ENCODE measurements at regions not wholly inside any gene's neighbourhood (a gene's known extent, or its start where the extent isn't known, plus 50 kb on each side); places are given as distances from the start of the nearest gene placed in this dataset.

GRCh38 chr5:110105692-110106091 lies 416.0 kb downstream of the MAN2A1 start:
- no peak overlapping the region for H3K27ac Mint-ChIP-seq
- H3K9me3 Mint-ChIP-seq = no peaks in the 10 kb centered on the region
- DNase-seq = no peak
- no peaks in the 10 kb centered on the region; the same call in 1 of the 2 replicates for H3K27me3 Mint-ChIP-seq (ENCODE audit: insufficient read depth)
- no peak for TF ChIP-seq CTCF (IDR thresholded peaks at IDR 0.05)
- H3K4me1 Mint-ChIP-seq (ENCODE audit: low read depth) = no peaks in the 10 kb centered on the region
- no peak overlapping the region for H3K4me3 Mint-ChIP-seq
- H3K36me3 Mint-ChIP-seq (ENCODE audit: low read depth) = no peaks in the 10 kb centered on the region

- Mint-ChIP-seq H3K9me3 (no peaks in the 10 kb centered on the region), H3K27me3 (ENCODE audit: insufficient read depth) (no peaks in the 10 kb centered on the region; the same call in 1 of the 2 replicates), H3K4me1 (ENCODE audit: low read depth) (no peaks in the 10 kb centered on the region), H3K27ac (no peak overlapping the region), H3K4me3 (no peak overlapping the region), H3K36me3 (ENCODE audit: low read depth) (no peaks in the 10 kb centered on the region)
- DNase-seq = no peak
- TF ChIP-seq CTCF (IDR thresholded peaks at IDR 0.05) = no peak
These were observed 417.0 kb downstream of the MAN2A1 start for GRCh38 chr5:110106750-110107149.

- H3K9me3 Mint-ChIP-seq = no peaks in the 10 kb centered on the region
- H3K27me3 Mint-ChIP-seq (ENCODE audit: insufficient read depth) = no peaks in the 10 kb centered on the region; the same call in 1 of the 2 replicates
These were observed 418.8 kb downstream of the MAN2A1 start for GRCh38 chr5:110108520-110108919.

GRCh38 chr5:110109667-110110066 lies 419.9 kb downstream of the MAN2A1 start:
- Mint-ChIP-seq H3K4me3 (no peak overlapping the region), H3K27me3 (ENCODE audit: insufficient read depth) (no peaks in the 10 kb centered on the region; the same call in 1 of the 2 replicates), H3K4me1 (ENCODE audit: low read depth) (no peaks in the 10 kb centered on the region), H3K27ac (no peak overlapping the region), H3K36me3 (ENCODE audit: low read depth) (no peaks in the 10 kb centered on the region), H3K9me3 (peaks cover 7% of the 10 kb centered on the region)
- TF ChIP-seq CTCF (IDR thresholded peaks at IDR 0.05) = no peak
- no peak for DNase-seq

More at GRCh38 chr5:110108520-110108919, 418.8 kb downstream of the MAN2A1 start:
- no peaks in the 10 kb centered on the region for H3K4me1 Mint-ChIP-seq (ENCODE audit: low read depth)
- no peaks in the 10 kb centered on the region for H3K36me3 Mint-ChIP-seq (ENCODE audit: low read depth)
- TF ChIP-seq CTCF (IDR thresholded peaks at IDR 0.05) = no peak
- H3K4me3 Mint-ChIP-seq = no peak overlapping the region
- H3K27ac Mint-ChIP-seq = no peak overlapping the region
- no peak for DNase-seq

- no peak overlapping the region for H3K4me3 Mint-ChIP-seq
- no peak for DNase-seq
- peaks cover 8% of the 10 kb centered on the region for H3K9me3 Mint-ChIP-seq
- H3K27me3 Mint-ChIP-seq (ENCODE audit: insufficient read depth) = no peaks in the 10 kb centered on the region
- H3K36me3 Mint-ChIP-seq (ENCODE audit: low read depth) = no peaks in the 10 kb centered on the region
- TF ChIP-seq CTCF (IDR thresholded peaks at IDR 0.05) = no peak
- no peaks in the 10 kb centered on the region for H3K4me1 Mint-ChIP-seq (ENCODE audit: low read depth)
- no peak overlapping the region for H3K27ac Mint-ChIP-seq
These were observed 422.6 kb downstream of the MAN2A1 start for GRCh38 chr5:110112348-110112747.

GRCh38 chr5:110115503-110115902 lies 425.8 kb downstream of the MAN2A1 start:
- H3K27me3 Mint-ChIP-seq (ENCODE audit: insufficient read depth) = no peaks in the 10 kb centered on the region
- no peaks in the 10 kb centered on the region for H3K4me1 Mint-ChIP-seq (ENCODE audit: low read depth)
- DNase-seq = no peak
- no peak for TF ChIP-seq CTCF (IDR thresholded peaks at IDR 0.05)
- H3K36me3 Mint-ChIP-seq (ENCODE audit: low read depth) = no peaks in the 10 kb centered on the region
- peaks cover 17% of the 10 kb centered on the region for H3K9me3 Mint-ChIP-seq
- H3K4me3 Mint-ChIP-seq = no peak overlapping the region
- no peak overlapping the region for H3K27ac Mint-ChIP-seq

Data from HFFc6 (cell line).